ENCODE measurements at regions not wholly inside any gene's neighbourhood (a gene's known extent, or its start where the extent isn't known, plus 50 kb on each side); places are given as distances from the start of the nearest gene placed in this dataset.
"Not testable (repeated sequence)": the region's sequence is repeated elsewhere in the genome, so short reads cannot be mapped to it uniquely, and the experiment has no call there.

DNA sequence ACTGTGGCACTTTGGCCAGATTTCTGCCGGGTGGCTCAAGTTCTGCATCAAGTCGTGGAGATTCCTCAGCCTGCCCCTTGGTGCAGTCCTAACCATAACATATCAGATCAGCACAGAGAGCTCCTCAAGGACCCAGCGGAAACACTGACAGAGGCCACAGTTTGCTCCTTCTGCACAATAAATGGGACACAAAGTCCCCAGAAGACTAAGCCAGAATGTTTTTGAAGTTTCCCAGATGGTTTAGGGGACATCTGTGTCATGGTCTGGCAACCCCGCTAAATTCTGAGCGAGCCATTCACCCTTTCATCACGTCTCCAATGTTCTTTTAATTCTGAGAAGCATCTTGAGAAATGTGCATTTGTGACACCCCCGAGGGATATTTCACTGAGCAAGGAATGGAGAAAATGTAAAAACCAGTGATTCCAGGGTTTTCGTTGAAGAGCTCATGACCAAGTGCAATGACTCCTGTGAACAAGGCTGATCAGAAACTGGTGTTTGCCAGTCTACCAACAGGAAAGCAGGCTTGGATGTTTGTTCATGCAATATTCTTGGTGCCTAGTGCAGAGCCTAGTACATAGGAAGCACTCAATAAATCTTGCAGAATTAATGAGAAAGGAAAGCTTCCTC, 64.8 kb upstream of the LMCD1 start:
- no peak overlapping the region for H3K4me3 ChIP-seq (ENCODE audit: low read length in 2 of 2)
- H3K4me1 ChIP-seq (ENCODE audit: control insufficient read depth, insufficient read depth, low read length): no peaks in the 10 kb centered on the region
- no peak overlapping the region for H3K27ac ChIP-seq (ENCODE audit: low read length)
- no peaks in the 10 kb centered on the region for H3K9me3 ChIP-seq (ENCODE audit: control insufficient read depth in 2 of 2, low read length in 2 of 2)
- H3K36me3 ChIP-seq (ENCODE audit: control insufficient read depth in 2 of 2, insufficient read depth in 2 of 2, low read length in 2 of 2): no peaks in the 10 kb centered on the region
- H3K9ac ChIP-seq (ENCODE audit: low read length in 2 of 2): no peak overlapping the region
- no peaks in the 10 kb centered on the region for H3K27me3 ChIP-seq (ENCODE audit: control insufficient read depth in 1 of 2, insufficient read depth in 2 of 2, low read length in 2 of 2)

DNA sequence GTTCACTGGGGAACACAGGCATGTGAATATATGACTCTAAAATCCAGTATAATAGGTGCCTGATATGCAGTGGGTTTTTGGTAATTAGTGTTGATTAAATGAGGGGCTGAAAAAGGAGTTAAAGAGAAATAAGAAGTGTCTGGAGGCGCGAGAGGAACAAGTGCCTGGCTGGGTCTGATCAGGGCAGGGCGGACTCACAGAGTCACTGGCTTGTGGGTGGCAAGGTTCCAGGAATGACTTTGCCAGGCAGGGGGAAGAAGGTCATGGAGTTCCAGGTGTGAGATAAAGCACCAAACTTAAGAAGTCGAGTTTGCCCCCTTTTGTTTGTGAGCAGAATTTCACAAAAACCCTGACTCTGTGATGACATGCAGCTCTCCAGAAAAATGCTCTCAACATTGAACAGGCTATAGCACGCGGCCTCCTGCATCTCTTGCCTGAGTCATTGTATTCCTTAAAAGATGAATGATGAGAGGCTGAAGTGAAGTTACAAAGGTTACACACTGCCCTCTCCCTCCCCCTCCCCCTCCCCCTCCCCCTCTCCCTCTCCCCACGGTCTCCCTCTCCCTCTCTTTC, 63.0 kb upstream of the LMCD1 start:
- Histone ChIP-seq H3K9me3 (ENCODE audit: control insufficient read depth in 2 of 2, low read length in 2 of 2) (no peaks in the 10 kb centered on the region), H3K9ac (ENCODE audit: low read length in 2 of 2) (no peak overlapping the region), H3K4me3 (ENCODE audit: low read length in 2 of 2) (no peak overlapping the region), H3K4me1 (ENCODE audit: control insufficient read depth, insufficient read depth, low read length) (peaks cover 10% of the 10 kb centered on the region), H3K36me3 (ENCODE audit: control insufficient read depth in 2 of 2, insufficient read depth in 2 of 2, low read length in 2 of 2) (no peaks in the 10 kb centered on the region), H3K27ac (ENCODE audit: low read length) (no peak overlapping the region), H3K27me3 (ENCODE audit: control insufficient read depth in 1 of 2, insufficient read depth in 2 of 2, low read length in 2 of 2) (no peaks in the 10 kb centered on the region)

DNA sequence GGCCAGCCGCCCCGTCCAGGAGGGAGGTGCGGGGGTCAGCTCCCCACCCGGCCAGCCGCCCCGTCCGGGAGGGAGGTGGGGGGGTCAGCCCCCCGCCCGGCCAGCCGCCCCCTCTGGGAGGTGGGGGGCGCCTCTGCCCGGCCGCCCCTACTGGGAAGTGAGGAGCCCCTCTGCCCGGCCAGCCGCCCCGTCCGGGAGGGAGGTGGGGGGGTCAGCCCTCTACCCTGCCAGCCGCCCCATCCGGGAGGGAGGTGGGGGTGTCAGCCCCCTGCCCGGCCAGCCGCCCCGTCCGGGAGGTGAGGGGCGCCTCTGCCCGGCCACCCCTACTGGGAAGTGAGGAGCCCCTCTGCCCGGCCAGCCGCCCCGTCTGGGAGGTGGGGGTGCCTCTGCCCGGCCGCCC, 61.5 kb upstream of the LMCD1 start:
- H3K36me3 ChIP-seq (ENCODE audit: control insufficient read depth in 2 of 2, insufficient read depth in 2 of 2, low read length in 2 of 2); H3K9me3 ChIP-seq (ENCODE audit: control insufficient read depth in 2 of 2, low read length in 2 of 2); H3K4me3 ChIP-seq (ENCODE audit: low read length in 2 of 2); H3K27ac ChIP-seq (ENCODE audit: low read length); H3K27me3 ChIP-seq (ENCODE audit: control insufficient read depth in 1 of 2, insufficient read depth in 2 of 2, low read length in 2 of 2); H3K9ac ChIP-seq (ENCODE audit: low read length in 2 of 2): not testable (repeated sequence)
- peaks cover 18% of the 10 kb centered on the region for H3K4me1 ChIP-seq (ENCODE audit: control insufficient read depth, insufficient read depth, low read length)

DNA sequence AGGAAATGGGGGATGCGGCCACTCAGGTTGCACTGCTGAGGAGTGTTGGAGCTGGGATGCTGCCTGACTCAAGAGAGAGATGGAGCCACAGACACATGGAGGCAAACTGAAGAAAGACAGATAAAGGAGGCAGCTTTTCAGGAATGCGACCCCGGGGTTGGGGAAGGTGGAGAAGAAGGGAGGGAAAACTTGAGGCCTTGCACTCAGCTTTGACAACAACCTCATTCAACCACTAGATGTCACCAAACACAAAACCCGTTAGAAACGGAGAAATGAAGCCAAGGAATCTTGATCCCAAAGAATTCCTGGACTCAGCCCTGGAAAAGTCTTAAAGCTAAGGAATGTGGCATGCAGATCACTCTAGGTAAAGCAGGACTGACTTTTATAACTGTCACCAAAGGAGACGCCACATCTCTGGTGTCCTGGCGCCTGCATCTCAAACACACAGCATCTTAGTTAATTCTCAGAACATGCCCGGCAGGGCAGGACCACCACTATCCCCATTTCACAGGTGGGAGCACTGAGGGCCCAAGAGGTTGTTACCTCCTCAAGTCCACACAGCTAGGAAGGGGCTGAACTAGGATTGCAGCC, 59.6 kb upstream of the LMCD1 start:
- Histone ChIP-seq H3K27ac (ENCODE audit: low read length) (no peak overlapping the region), H3K36me3 (ENCODE audit: control insufficient read depth in 2 of 2, insufficient read depth in 2 of 2, low read length in 2 of 2) (no peaks in the 10 kb centered on the region), H3K4me1 (ENCODE audit: control insufficient read depth, insufficient read depth, low read length) (peaks cover 18% of the 10 kb centered on the region), H3K27me3 (ENCODE audit: control insufficient read depth in 1 of 2, insufficient read depth in 2 of 2, low read length in 2 of 2) (no peaks in the 10 kb centered on the region), H3K4me3 (ENCODE audit: low read length in 2 of 2) (no peak overlapping the region), H3K9ac (ENCODE audit: low read length in 2 of 2) (no peak overlapping the region), H3K9me3 (ENCODE audit: control insufficient read depth in 2 of 2, low read length in 2 of 2) (no peaks in the 10 kb centered on the region)

DNA sequence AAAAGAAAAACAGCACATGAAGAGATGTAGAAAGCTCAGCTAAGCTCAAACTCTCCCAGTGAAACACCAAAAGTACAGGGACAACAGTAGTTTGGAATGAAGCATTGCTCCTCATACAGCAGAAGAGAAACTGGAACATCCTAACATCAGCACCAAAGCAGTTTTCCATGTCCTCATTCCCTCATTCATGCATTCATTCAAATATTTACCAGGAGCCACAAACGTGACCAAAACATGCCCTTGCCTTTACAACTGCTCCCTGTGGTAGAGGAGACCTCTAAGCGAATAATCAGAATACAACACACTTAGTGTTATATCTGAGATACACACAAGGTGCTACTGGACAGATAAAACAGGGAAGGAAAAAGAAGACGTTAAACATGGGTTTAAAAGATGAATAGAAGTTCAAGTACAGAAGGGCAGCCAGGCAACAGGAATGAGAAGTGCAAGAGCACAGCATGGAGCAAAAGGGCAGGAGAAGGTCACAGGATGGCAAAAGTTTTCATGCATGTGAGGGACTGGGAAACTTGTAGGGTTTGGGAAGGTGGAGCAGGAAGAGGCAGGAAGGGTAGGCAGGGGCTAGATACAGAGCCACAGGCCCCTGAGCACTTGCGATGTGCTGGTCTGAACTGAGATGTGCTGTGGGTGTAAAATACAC, 58.5 kb upstream of the LMCD1 start:
- Histone ChIP-seq H3K9me3 (ENCODE audit: control insufficient read depth in 2 of 2, low read length in 2 of 2) (no peaks in the 10 kb centered on the region), H3K4me3 (ENCODE audit: low read length in 2 of 2) (no peak overlapping the region), H3K27ac (ENCODE audit: low read length) (peak overlapping the region; percentile 62), H3K36me3 (ENCODE audit: control insufficient read depth in 2 of 2, insufficient read depth in 2 of 2, low read length in 2 of 2) (no peaks in the 10 kb centered on the region), H3K27me3 (ENCODE audit: control insufficient read depth in 1 of 2, insufficient read depth in 2 of 2, low read length in 2 of 2) (no peaks in the 10 kb centered on the region), H3K4me1 (ENCODE audit: control insufficient read depth, insufficient read depth, low read length) (peaks cover 18% of the 10 kb centered on the region), H3K9ac (ENCODE audit: low read length in 2 of 2) (no peak overlapping the region)

DNA sequence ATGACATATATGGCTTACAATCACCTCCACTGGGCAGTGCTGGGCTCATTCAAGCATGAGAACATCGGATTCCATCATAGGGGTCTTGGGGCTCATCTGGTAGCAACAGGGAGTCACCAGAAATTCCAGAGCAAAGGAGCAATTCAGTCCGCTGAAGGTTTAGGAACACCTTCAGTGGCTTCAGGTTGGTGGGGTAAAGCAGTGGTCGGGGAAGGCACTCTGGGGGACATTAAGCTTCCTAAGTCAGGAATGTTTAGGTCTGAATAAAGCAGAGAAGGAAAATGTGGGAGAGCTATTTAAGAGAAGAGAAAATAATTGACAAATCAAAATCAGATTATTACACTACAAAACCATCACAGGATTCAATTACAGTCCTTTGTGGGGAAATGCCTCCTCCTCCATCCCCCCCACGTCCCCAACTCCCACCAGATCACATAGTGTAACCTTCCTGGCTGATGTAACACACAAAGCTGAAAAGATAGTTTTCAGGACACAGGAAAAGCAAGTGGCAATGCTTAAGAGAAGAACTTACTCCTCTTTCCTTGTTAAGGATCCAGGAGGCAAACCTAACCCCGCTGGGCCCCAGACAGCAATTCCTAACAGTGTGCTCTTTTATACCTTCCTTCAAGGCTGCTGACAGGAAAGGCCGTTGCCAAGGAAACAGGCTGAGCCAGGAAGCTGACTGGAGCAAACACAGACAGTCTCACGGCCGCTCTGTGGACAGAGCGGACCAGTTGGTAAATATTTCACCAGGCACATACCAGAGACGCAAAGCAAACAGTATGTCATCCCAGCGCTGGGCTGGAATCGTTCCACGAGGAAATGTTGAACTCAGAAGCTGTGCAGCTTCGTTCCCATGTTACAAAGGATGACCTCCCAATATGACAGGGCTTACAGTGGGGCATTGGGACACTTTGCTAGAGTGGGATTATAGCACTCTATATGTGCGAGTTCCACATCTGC, 57.5 kb upstream of the LMCD1 start:
- no peaks in the 10 kb centered on the region for H3K9me3 ChIP-seq (ENCODE audit: control insufficient read depth in 2 of 2, low read length in 2 of 2)
- H3K9ac ChIP-seq (ENCODE audit: low read length in 2 of 2): peak overlapping the region in 1 of 2 donors; percentile 47
- peak overlapping the region; percentile 62 for H3K27ac ChIP-seq (ENCODE audit: low read length)
- peaks cover 18% of the 10 kb centered on the region for H3K4me1 ChIP-seq (ENCODE audit: control insufficient read depth, insufficient read depth, low read length)
- peak overlapping the region in 1 of 2 donors; percentile 59 for H3K4me3 ChIP-seq (ENCODE audit: low read length in 2 of 2)
- no peaks in the 10 kb centered on the region for H3K27me3 ChIP-seq (ENCODE audit: control insufficient read depth in 1 of 2, insufficient read depth in 2 of 2, low read length in 2 of 2)
- H3K36me3 ChIP-seq (ENCODE audit: control insufficient read depth in 2 of 2, insufficient read depth in 2 of 2, low read length in 2 of 2): no peaks in the 10 kb centered on the region

DNA sequence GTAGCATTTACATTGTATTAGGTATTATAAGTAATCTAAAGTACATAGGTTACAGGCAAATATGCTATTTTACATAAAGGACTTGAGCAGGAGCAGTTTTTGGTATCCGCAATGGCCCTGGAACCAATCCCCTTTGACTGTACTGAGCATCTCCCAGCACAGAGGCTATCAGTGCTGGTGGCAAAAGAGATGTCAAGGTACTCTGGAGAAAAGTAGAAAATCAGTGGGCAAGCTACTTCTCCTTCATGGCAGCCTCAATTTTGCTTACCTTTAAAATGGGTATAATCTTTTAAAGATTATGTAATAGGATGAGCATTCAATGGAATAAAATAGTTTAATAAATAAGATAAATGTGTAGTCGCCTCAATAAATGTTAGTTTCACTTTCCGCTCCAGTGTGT, 56.7 kb upstream of the LMCD1 start:
- Histone ChIP-seq H3K9ac (ENCODE audit: low read length in 2 of 2) (no peak overlapping the region), H3K27ac (ENCODE audit: low read length) (no peak overlapping the region), H3K36me3 (ENCODE audit: control insufficient read depth in 2 of 2, insufficient read depth in 2 of 2, low read length in 2 of 2) (no peaks in the 10 kb centered on the region), H3K4me1 (ENCODE audit: control insufficient read depth, insufficient read depth, low read length) (peaks cover 18% of the 10 kb centered on the region), H3K27me3 (ENCODE audit: control insufficient read depth in 1 of 2, insufficient read depth in 2 of 2, low read length in 2 of 2) (no peaks in the 10 kb centered on the region), H3K9me3 (ENCODE audit: control insufficient read depth in 2 of 2, low read length in 2 of 2) (no peaks in the 10 kb centered on the region), H3K4me3 (ENCODE audit: low read length in 2 of 2) (no peak overlapping the region)

DNA sequence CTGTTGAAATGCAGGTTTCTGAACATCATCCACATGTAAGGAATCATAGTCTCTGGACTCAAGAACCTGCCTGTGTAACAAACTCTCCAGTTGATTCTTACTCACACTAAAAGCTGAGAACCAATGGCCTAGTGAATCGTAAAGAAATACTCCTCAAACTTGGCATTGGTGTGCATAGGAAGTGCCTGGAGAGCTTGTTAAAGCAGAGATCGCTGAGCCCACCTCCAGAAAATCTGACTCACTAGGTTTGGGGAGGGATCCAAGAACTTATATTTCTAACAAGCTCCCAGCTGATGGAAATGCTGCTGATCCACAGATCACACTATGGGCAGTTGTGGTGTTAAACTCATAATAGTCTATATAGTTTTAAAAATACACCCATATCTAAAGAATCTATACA, 55.8 kb upstream of the LMCD1 start:
- Histone ChIP-seq H3K27me3 (ENCODE audit: control insufficient read depth in 1 of 2, insufficient read depth in 2 of 2, low read length in 2 of 2) (no peaks in the 10 kb centered on the region), H3K9ac (ENCODE audit: low read length in 2 of 2) (no peak overlapping the region), H3K4me3 (ENCODE audit: low read length in 2 of 2) (no peak overlapping the region), H3K9me3 (ENCODE audit: control insufficient read depth in 2 of 2, low read length in 2 of 2) (no peaks in the 10 kb centered on the region), H3K27ac (ENCODE audit: low read length) (no peak overlapping the region), H3K4me1 (ENCODE audit: control insufficient read depth, insufficient read depth, low read length) (peaks cover 18% of the 10 kb centered on the region), H3K36me3 (ENCODE audit: control insufficient read depth in 2 of 2, insufficient read depth in 2 of 2, low read length in 2 of 2) (no peaks in the 10 kb centered on the region)

DNA sequence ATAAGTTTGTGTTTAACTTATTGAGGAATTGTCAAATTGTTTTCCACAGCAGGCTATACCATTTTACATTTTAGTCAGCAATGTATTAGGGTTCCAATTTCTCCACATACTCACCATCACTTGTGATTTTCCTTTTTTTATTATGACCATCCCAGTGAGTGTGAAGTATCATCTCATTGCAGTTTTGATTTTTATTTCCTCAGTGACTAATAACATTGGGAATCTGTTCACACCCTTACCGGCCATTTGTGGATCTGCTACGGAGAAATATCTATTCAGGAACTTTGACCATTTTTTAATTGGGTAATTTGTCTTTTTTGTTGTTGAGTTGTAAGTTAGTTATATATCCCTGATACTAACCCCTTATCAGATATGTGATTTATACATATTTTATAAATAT, 54.8 kb upstream of the LMCD1 start:
- no peak overlapping the region for H3K27ac ChIP-seq (ENCODE audit: low read length)
- no peaks in the 10 kb centered on the region for H3K9me3 ChIP-seq (ENCODE audit: control insufficient read depth in 2 of 2, low read length in 2 of 2)
- peaks cover 18% of the 10 kb centered on the region for H3K4me1 ChIP-seq (ENCODE audit: control insufficient read depth, insufficient read depth, low read length)
- H3K36me3 ChIP-seq (ENCODE audit: control insufficient read depth in 2 of 2, insufficient read depth in 2 of 2, low read length in 2 of 2): no peaks in the 10 kb centered on the region
- no peaks in the 10 kb centered on the region for H3K27me3 ChIP-seq (ENCODE audit: control insufficient read depth in 1 of 2, insufficient read depth in 2 of 2, low read length in 2 of 2)
- no peak overlapping the region for H3K9ac ChIP-seq (ENCODE audit: low read length in 2 of 2)
- H3K4me3 ChIP-seq (ENCODE audit: low read length in 2 of 2): no peak overlapping the region

DNA sequence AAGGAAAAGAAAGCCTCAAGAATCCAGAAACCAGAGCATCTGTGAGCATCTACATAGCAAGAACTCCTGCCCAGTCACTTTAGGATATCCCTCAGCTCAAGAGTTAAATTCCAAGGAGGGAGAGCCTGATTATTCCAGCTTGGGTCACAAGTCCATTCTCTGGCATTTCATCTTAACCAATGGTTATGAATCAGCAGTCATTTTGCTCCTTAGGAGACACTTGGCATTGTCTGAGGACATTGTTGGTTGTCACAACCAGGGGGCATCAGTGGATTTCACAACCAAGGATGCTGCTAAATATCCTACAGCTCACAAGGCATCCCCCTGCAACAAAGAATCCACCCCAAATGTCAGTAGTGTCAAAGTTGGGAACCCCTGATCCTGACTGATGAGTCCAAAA, 51.0 kb upstream of the LMCD1 start:
- H3K9me3 ChIP-seq (ENCODE audit: control insufficient read depth in 2 of 2, low read length in 2 of 2): no peaks in the 10 kb centered on the region
- no peak overlapping the region for H3K4me3 ChIP-seq (ENCODE audit: low read length in 2 of 2)
- no peak overlapping the region for H3K27ac ChIP-seq (ENCODE audit: low read length)
- no peaks in the 10 kb centered on the region for H3K4me1 ChIP-seq (ENCODE audit: control insufficient read depth, insufficient read depth, low read length)
- H3K36me3 ChIP-seq (ENCODE audit: control insufficient read depth in 2 of 2, insufficient read depth in 2 of 2, low read length in 2 of 2): no peaks in the 10 kb centered on the region
- H3K9ac ChIP-seq (ENCODE audit: low read length in 2 of 2): no peak overlapping the region
- no peaks in the 10 kb centered on the region for H3K27me3 ChIP-seq (ENCODE audit: control insufficient read depth in 1 of 2, insufficient read depth in 2 of 2, low read length in 2 of 2)

Measured in stomach smooth muscle (tissue), 2 donors.